ENCODE measurements at regions not wholly inside any gene's neighbourhood (a gene's known extent, or its start where the extent isn't known, plus 50 kb on each side); places are given as distances from the start of the nearest gene placed in this dataset.
"Not testable (repeated sequence)": the region's sequence is repeated elsewhere in the genome, so short reads cannot be mapped to it uniquely, and the experiment has no call there.

DNA sequence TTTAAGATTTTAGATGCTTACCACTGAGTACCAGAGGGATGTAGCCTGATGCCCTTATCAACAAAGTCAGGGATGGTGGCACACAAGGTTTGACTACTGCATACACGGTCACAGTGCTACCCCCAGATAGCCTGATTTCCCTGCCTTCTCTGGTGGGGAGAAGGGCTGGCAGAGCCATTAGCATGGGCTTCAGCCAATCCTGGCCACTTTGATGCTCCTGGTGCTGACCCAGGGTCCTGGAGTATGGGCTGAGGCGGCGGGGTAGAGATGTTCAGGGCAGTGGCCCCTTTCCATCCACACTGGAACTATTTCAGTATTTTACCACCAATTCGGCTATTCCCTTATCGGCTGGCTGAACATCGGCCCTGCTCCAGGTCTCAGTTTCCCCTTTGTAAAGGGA is 83.2 kb downstream of the POTEB3 start:
- not testable (repeated sequence) for H3K27ac Mint-ChIP-seq

DNA sequence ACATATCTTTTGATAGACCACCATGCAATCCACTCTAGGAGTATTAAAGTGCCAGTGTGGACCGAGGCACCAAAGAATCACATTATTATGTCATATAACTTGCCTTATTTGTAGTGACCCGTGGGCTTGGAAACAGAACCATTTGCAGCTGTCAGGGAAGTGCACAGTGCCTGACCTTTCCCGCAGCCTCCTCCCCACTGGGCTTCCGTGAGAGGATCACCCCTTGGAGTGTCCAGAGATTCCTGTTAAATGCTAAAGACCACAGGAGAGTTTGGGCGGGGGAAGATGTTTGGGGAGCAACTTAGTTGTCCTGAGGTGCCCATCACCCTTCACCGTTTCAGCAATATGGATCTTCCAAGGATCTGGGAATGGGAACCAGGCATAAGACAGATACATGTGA is 84.4 kb downstream of the POTEB3 start:
- H3K36me3 Mint-ChIP-seq (ENCODE audit: low read depth); POLR2A ChIA-PET; H3K4me3 Mint-ChIP-seq; H3K27me3 Mint-ChIP-seq; H3K27ac Mint-ChIP-seq; CTCF ChIA-PET; H3K4me1 Mint-ChIP-seq; H3K9me3 Mint-ChIP-seq: not testable (repeated sequence)
- DNase-seq: peak; percentile 0

More for the DNA sequence above, 83.2 kb downstream of the POTEB3 start:
- H3K9me3 Mint-ChIP-seq; CTCF ChIA-PET; H3K27me3 Mint-ChIP-seq; H3K4me3 Mint-ChIP-seq; POLR2A ChIA-PET; H3K4me1 Mint-ChIP-seq; DNase-seq; H3K36me3 Mint-ChIP-seq (ENCODE audit: low read depth): not testable (repeated sequence)

DNA sequence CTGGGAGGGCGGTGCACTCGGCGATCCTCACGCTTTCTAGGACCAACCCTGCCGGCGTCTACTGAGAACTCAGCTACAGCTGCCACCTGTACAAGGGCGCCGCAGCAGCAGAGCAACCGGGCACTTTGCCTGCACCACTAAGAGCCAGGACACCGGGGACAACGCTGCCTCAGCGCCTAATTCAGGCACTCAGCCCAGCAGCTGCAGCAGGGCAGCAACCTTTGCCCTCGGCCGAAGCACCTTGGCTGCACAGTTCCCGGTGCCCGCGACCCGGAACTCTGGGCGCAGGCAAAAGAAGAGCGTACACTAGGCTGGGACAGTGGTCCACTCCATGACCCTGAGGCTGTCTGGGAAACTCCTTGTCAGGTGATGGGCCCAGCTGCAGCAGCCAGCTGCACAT is 85.7 kb downstream of the POTEB3 start:
- CTCF ChIA-PET: not testable (repeated sequence)

DNA sequence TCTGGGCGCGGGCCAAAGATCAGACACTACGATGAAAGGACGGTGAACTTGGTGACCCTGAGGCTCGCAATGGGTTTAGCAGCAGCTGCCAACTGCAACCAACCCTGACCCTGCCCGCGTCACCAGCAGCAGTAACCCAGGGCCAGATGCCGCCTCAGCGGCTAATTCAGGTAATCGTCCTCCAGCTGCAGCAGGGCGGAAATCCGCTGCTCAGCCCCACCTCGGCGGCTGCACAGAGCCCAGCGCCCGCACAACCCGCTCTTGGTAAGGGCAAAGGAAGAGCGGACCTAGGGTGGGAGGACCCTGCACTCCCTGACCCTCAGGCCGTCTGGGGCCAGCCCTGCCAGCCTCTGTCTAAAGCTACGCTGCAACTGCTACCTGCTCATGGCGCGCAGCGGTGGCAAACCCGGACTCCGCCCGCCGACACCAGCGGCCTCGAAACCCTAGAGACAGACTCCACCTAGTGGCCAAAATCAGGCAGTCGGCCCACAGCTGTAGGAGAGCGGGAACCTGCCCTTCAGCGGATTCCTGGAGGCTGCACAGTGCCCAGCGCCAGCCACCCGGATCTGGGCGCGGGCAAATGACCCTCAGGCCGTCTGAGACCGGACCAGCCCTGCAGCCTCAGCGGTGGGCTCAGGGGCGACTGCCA is 87.5 kb downstream of the POTEB3 start:
- H3K4me3 Mint-ChIP-seq; DNase-seq; H3K27ac Mint-ChIP-seq; POLR2A ChIA-PET; H3K4me1 Mint-ChIP-seq; H3K9me3 Mint-ChIP-seq; H3K27me3 Mint-ChIP-seq; CTCF ChIA-PET; H3K36me3 Mint-ChIP-seq (ENCODE audit: low read depth): not testable (repeated sequence)

More for the DNA sequence above, 85.7 kb downstream of the POTEB3 start:
- H3K4me1 Mint-ChIP-seq; H3K27me3 Mint-ChIP-seq; H3K27ac Mint-ChIP-seq; H3K36me3 Mint-ChIP-seq (ENCODE audit: low read depth); H3K4me3 Mint-ChIP-seq; H3K9me3 Mint-ChIP-seq; POLR2A ChIA-PET; DNase-seq: not testable (repeated sequence)

DNA sequence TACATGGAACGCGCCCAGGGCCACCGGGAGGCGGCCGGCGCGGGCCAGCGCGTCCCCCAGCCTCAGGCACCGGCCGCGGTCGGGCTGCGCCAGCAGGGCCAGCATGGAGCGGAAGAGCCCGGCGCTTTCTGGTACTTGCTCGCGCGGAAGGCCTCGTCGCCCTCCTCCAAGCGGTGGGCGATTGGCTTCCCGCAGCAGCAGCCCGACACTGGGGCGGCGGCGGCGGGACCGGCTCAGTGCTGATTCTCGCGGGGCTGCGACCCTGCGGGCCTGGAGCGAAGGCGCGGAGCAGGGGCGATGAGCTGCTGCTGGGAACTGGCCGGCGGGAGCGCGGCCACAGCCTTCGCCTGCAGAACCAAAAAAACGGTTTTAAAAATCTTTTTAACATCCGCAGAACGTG is 95.3 kb downstream of the POTEB3 start:
- POLR2A ChIA-PET; H3K4me3 Mint-ChIP-seq; DNase-seq; H3K36me3 Mint-ChIP-seq (ENCODE audit: low read depth); H3K27me3 Mint-ChIP-seq; H3K9me3 Mint-ChIP-seq; H3K4me1 Mint-ChIP-seq; H3K27ac Mint-ChIP-seq; CTCF ChIA-PET: not testable (repeated sequence)

DNA sequence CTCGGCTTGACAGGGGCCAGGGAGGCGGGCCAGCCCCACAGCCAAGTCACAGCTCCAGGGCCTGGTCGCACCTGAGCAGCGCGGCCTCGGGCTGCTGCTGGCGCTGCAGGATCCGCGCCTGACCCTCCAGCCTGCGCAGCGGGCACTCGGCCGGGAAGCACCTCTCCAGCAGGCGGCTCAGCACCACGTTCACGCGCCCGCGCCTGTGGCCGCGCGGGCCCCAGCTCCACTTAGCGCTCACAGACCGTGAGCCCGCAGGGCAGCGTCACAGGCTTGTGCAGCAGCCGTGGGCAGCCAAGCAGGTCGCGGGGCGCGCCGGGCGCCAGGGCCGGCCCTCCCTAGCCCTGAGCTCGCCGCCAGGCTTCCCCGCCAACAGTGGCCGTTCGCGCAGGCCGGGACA is 95.8 kb downstream of the POTEB3 start:
- H3K4me3 Mint-ChIP-seq; DNase-seq; H3K27ac Mint-ChIP-seq; H3K27me3 Mint-ChIP-seq; H3K36me3 Mint-ChIP-seq (ENCODE audit: low read depth); H3K4me1 Mint-ChIP-seq; POLR2A ChIA-PET; CTCF ChIA-PET; H3K9me3 Mint-ChIP-seq: not testable (repeated sequence)

DNA sequence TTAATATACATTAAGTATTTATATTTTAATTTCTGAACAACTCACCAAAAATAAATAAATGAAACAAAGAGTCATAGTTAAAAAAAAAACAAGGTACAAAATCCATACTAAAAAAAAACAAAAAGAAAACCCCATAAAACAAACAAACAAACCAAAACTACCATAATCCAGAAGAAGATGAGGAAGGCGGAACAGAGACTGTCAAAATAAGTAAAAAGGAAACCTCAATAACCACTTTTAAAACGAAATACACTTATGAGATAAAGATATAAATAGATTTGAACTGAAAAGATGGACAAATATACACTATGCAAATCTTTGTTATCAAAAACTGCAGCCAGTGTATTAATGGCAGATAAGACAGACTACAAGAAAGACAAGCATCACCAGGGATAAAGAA is 103.3 kb downstream of the POTEB3 start:
- H3K9me3 Mint-ChIP-seq; POLR2A ChIA-PET; H3K27me3 Mint-ChIP-seq; CTCF ChIA-PET; DNase-seq; H3K4me1 Mint-ChIP-seq; H3K27ac Mint-ChIP-seq; H3K4me3 Mint-ChIP-seq; H3K36me3 Mint-ChIP-seq (ENCODE audit: low read depth): not testable (repeated sequence)

DNA sequence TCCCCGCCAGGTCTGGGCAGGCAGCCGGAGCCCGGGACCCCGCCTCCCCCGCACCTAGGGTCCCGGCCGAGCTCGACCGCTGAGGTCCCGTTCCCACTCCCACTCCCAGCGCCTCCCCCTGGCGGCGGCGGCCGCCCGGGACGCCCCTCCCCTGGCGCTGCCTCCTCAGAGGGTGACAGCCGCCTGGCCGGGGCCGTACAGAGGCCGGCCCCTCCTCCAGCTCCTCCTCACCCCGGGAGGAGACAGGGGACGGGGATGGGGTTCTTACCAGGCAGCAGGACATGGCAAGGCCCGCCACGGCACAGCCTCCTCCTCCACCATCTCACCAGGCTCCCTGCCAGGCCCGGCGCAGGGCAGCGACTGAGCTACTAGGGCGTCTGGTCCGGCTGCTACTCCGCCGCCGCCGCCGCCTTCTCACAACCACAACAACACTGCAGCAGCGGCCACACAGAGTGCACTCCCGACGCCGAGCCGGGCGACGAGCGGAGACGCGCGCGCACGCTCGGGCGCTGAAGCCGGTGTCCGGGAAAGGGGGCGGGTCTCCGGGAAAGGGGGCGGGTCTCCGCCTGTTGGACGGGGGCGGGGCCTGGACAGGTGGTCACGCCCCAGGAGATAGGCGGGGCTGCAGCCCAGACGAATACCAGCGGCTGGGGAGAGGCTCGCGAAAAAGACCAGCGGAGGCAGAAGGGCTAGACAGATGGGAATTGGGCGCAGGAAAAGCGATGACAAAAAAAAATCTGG is 115.4 kb downstream of the POTEB3 start:
- H3K4me1 Mint-ChIP-seq; H3K27me3 Mint-ChIP-seq; POLR2A ChIA-PET; CTCF ChIA-PET; H3K27ac Mint-ChIP-seq; H3K9me3 Mint-ChIP-seq; H3K36me3 Mint-ChIP-seq (ENCODE audit: low read depth): not testable (repeated sequence)
- peak; percentile 14 for DNase-seq
- peak overlapping the region; percentile 60 for H3K4me3 Mint-ChIP-seq

DNA sequence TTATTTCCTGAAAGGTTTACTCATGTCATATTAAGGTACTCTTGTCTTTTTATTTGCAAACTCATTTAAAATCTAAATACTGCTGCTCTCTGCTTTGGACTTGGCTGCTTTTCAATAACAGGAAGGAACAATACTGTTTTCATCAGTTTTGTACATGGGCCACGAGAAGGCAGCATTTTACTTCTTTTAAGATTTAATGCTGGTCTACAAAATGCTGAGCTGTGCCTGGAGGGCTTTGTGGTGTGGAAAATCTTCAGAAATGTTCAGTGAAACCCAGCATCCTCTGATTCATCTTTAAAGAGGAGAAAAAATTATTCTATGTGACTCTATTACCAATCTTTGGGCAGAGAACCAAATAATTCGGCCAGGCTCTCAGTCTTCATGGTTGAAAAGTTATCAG is 155.9 kb downstream of the POTEB3 start:
- H3K27ac Mint-ChIP-seq; H3K9me3 Mint-ChIP-seq; H3K36me3 Mint-ChIP-seq (ENCODE audit: low read depth); DNase-seq; H3K4me1 Mint-ChIP-seq; H3K27me3 Mint-ChIP-seq; H3K4me3 Mint-ChIP-seq; POLR2A ChIA-PET; CTCF ChIA-PET: not testable (repeated sequence)

DNA sequence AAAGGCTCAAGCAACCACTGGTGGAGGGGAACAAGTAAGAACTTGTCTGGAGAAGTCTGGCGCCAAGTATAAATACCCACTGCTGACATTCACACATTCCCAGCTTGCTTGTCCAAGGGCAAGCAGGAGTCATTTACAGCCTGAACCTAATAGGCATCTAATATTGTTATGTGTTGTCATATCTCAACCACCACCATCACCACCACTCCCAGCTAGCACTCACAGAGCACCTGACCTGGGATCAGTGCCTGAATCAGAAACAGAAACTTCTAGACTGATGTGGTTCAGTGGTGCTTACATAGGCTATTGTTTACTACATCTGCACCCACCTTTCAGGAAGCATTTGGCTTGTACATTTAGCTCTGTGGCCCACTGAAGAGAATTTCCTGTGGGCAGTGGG is 157.1 kb downstream of the POTEB3 start:
- DNase-seq; POLR2A ChIA-PET; H3K36me3 Mint-ChIP-seq (ENCODE audit: low read depth); H3K27ac Mint-ChIP-seq; H3K4me3 Mint-ChIP-seq; H3K9me3 Mint-ChIP-seq; H3K27me3 Mint-ChIP-seq; H3K4me1 Mint-ChIP-seq: not testable (repeated sequence)
- CTCF ChIA-PET: interaction anchor here (1.0 kb wide), 1 partner anchor 11 kb away, joined by 3 read pairs; no protein-coding TSS in a partner anchor

DNA sequence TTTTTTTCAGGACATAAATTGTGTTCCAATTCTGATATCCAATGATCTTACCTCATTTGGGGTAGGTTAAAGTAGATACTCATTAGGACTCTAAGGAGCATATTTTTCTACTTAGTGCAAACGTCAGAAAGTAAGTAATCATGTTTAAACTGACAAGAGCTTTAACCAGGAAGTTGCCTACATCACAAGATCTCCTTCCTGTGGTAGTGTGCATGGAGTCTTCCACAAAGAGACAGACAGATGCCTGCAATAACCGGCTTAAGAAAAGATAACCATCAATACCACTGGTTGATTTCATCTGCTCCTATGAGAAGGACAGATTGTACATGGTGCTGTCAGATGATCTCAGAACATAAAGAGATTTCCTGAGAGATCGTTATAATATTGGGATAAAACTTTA is 160.0 kb downstream of the POTEB3 start:
- H3K4me3 Mint-ChIP-seq; H3K36me3 Mint-ChIP-seq (ENCODE audit: low read depth); DNase-seq; H3K4me1 Mint-ChIP-seq; H3K9me3 Mint-ChIP-seq; H3K27ac Mint-ChIP-seq; H3K27me3 Mint-ChIP-seq; POLR2A ChIA-PET; CTCF ChIA-PET: not testable (repeated sequence)

DNA sequence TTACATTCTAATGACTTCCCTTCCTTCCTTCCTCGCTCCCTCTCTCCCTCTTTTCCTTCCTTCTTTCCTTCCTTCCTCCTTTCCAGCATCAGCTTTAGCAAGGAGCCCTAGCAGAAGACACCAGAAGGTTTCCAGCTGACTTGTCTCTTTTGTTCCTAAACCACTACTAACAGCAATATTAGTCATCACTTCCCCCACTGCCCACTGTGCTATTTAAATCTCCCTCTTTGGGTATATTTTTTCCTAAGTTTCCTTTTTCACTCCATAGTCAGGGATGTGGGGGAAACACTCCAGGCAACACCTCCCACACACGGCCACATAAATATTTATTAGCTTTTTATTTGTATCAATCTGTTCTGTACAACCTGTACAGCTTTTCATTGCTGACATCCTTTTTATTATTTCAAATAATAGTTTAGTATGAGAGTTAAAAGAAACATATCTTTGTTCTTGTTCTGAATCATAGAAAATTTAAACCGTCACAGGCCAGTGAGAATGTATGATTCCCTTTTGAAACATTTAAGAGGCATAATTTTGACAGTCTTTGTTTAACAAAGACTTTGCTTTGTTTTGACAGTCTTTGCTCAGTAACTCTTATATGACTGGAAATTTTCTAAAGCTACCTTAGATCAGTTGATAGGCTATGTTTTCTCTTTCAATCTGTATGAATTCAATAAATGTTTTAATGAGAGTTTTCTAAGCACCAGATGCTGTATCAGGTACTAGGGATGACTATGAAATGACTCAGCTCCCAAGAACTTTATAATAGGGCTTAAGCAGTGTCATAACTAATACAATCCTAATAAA is 167.9 kb downstream of the POTEB3 start:
- H3K9me3 Mint-ChIP-seq: not testable (repeated sequence)
- ChIA-PET CTCF (interaction anchor here (1.0 to 2.1 kb wide), 3 partner anchors 11 to 19 kb away, joined by 3 to 5 read pairs (median 3); no protein-coding TSS in a partner anchor), POLR2A (interaction anchor here (0.6 kb wide), 1 partner anchor 609 kb away, joined by 8 read pairs; no protein-coding TSS in a partner anchor)

DNA sequence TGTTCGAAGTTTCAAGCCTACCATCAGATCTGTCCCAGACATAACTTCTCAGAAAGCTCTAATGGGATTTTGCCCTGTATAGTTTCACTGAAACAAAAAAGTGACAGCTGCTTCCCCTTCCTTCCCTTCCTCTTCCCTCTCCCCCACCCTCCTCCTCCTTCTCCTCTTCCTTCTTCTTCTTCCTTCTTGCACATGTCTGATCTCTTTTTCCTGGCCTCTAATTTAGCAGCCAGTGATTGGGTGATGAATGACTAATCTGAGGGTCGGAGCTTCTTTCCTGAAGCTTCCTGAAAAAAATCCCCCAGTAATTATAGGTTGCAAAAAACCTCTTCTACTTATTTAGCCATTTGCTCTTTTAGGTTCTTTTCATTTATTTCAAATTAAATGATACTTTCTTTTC is 168.7 kb downstream of the POTEB3 start:
- DNase-seq: no peak
- CTCF ChIA-PET: interaction anchor here (2.1 kb wide), 1 partner anchor 11 kb away, joined by 5 read pairs; no protein-coding TSS in a partner anchor
- POLR2A ChIA-PET: no interaction called here
- no peaks in the 10 kb centered on the region for H3K36me3 Mint-ChIP-seq (ENCODE audit: low read depth)
- H3K9me3 Mint-ChIP-seq: no peaks in the 10 kb centered on the region
- H3K27ac Mint-ChIP-seq: no peak overlapping the region
- H3K4me3 Mint-ChIP-seq: no peak overlapping the region
- H3K27me3 Mint-ChIP-seq: peaks cover 15% of the 10 kb centered on the region
- peaks cover 11% of the 10 kb centered on the region for H3K4me1 Mint-ChIP-seq

More for the DNA sequence above, 167.9 kb downstream of the POTEB3 start:
- Mint-ChIP-seq H3K4me1 (peaks cover 11% of the 10 kb centered on the region), H3K27me3 (peaks cover 13% of the 10 kb centered on the region)
- not testable (repeated sequence) for DNase-seq; H3K36me3 Mint-ChIP-seq (ENCODE audit: low read depth); H3K4me3 Mint-ChIP-seq; H3K27ac Mint-ChIP-seq
